Smooth muscle cell (in vitro differentiated cells): ENCODE measurements at regions not wholly inside any gene's neighbourhood (a gene's known extent, or its start where the extent isn't known, plus 50 kb on each side); places are given as distances from the start of the nearest gene placed in this dataset.

Experiments
- DNase-seq: peaks from one replicate; lab custom pipeline; 2025; ENCODE audit not compliant: unreplicated experiment; lab: John Stamatoyannopoulos, UW
- H2AFZ ChIP-seq: fragments of 200-600 bp; sonication (generic); 2 replicates; pipeline ENCODE4 v1.6.0; 2016; ENCODE audit warnings: antibody characterized with exemption, low read depth, mild to moderate bottlenecking
- H3F3A ChIP-seq: fragments of 200-600 bp; sonication (generic); 2 replicates; pipeline ENCODE4 v1.6.0; 2017; ENCODE audit warnings: antibody characterized with exemption, low read depth
- H3K27ac ChIP-seq: fragments of 200-600 bp; sonication (generic); 2 replicates; pipeline ENCODE4 v1.5.1; 2016; ENCODE audit warnings: low read depth, mild to moderate bottlenecking
- H3K27me3 ChIP-seq: fragments of 200-600 bp; sonication (generic); 2 replicates; pipeline ENCODE4 v1.6.1; 2016; ENCODE audit warnings: low read depth, mild to moderate bottlenecking
- H3K36me3 ChIP-seq: fragments of 200-600 bp; sonication (generic); 2 replicates; pipeline ENCODE4 v1.5.1; 2016; ENCODE audit warnings: low read depth
- H3K4me1 ChIP-seq: fragments of 200-600 bp; sonication (generic); 2 replicates; pipeline ENCODE4 v1.5.1; 2016; ENCODE audit warnings: low read depth
- H3K4me2 ChIP-seq: fragments of 200-600 bp; sonication (generic); 2 replicates; pipeline ENCODE4 v1.6.0; 2016; ENCODE audit warnings: mild to moderate bottlenecking
- H3K4me3 ChIP-seq: fragments of 200-600 bp; sonication (generic); 2 replicates; pipeline ENCODE4 v1.5.1; 2016; ENCODE audit warnings: mild to moderate bottlenecking
- H3K79me2 ChIP-seq: fragments of 200-600 bp; sonication (generic); 2 replicates; pipeline ENCODE4 v1.6.0; 2016; ENCODE audit warnings: low read depth, mild to moderate bottlenecking
- H3K9ac ChIP-seq: fragments of 200-600 bp; sonication (generic); 2 replicates; pipeline ENCODE4 v1.6.0; 2016; ENCODE audit warnings: low read depth
- H3K9me3 ChIP-seq: fragments of 200-600 bp; sonication (generic); replicated peaks from 2 replicates; pipeline ENCODE4 v1.5.1; 2016; ENCODE audit warnings: low read depth
- H4K20me1 ChIP-seq: fragments of 200-600 bp; sonication (generic); 2 replicates; pipeline ENCODE4 v1.6.0; 2016; ENCODE audit warnings: low read depth
- WGBS: methylation state at CpG from one replicate; pipeline ENCODE4 v1.1.7; 2016; ENCODE audit warnings: low lambda C conversion rate; 5-methylcytosine and 5-hydroxymethylcytosine counted together
- TF ChIP-seq, protein P1 (sequence below): fragments of 200-600 bp; sonication (generic); IDR thresholded peaks from 2 replicates; pipeline ENCODE4 v1.5.1; 2017; ENCODE audit warnings: borderline replicate concordance, mild to moderate bottlenecking, antibody characterized with exemption; ENCODE audit not compliant: insufficient read depth, poor library complexity, severe bottlenecking

DNA sequence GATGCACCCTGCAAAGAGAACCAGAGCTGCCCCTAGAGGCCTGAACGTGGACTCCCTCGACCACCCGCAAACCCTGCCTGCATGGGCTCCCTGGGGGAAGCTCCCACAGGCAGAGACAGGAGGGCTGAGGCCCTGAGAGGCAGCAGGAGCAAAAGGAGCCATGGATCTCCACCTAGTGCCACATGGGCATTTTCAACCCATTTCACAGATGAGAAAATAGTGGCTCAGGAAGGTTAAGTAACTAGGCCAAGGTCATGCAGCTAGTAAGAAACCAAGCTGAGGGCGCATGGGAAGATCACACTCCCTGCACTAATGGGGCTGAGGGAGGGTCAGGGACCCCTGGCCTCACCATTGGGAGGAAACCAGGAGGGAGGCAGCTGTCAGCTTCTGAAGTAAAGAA, 271.7 kb upstream of the RAB6C start:
- no peaks in the 10 kb centered on the region for H3K9me3 ChIP-seq
- TF ChIP-seq, protein P1, sequence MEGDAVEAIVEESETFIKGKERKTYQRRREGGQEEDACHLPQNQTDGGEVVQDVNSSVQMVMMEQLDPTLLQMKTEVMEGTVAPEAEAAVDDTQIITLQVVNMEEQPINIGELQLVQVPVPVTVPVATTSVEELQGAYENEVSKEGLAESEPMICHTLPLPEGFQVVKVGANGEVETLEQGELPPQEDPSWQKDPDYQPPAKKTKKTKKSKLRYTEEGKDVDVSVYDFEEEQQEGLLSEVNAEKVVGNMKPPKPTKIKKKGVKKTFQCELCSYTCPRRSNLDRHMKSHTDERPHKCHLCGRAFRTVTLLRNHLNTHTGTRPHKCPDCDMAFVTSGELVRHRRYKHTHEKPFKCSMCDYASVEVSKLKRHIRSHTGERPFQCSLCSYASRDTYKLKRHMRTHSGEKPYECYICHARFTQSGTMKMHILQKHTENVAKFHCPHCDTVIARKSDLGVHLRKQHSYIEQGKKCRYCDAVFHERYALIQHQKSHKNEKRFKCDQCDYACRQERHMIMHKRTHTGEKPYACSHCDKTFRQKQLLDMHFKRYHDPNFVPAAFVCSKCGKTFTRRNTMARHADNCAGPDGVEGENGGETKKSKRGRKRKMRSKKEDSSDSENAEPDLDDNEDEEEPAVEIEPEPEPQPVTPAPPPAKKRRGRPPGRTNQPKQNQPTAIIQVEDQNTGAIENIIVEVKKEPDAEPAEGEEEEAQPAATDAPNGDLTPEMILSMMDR: no peak
- 91% methylated on average over 4 of the region's 4 CpGs for WGBS

DNA sequence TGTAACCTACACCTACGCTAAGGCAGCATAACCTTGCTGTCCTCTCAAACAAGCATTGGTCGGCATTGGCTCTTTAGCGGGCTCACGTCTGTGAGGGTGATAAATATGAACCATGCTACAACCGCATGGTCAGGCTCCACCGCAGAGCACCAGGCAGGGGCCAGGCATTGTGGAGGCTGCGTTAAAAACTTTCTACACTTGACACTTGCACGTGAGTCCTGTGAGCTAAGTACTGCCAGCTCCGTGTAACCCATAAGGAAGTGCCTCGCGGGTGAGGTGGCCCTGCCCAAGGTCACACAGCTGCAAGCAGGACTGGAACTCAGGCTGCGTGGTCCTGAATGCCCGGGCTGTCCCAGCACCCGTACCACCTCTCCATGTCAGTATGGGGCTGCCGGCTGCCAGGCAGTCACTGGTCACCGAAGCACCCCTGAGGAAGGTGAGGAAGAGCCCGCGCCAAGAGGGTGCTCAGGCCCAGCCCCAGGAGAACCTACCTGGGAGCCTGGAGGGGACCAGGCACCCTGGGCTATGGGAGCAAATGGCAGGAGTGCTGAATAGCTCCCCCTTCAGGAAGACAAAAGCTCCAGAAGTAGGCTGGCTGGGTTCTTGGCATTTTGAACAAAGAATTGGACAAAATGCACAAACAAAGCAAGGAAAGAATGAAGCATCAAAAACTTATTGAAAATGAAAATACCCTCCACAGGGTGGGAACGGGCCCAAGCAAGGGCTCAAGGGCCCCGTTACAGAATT, 271.1 kb upstream of the RAB6C start:
- TF ChIP-seq, protein P1: no peak
- no peaks in the 10 kb centered on the region for H3K9me3 ChIP-seq
- no peak overlapping the region for H2AFZ ChIP-seq
- H3K27ac ChIP-seq: no peak overlapping the region
- no peaks in the 10 kb centered on the region for H3F3A ChIP-seq
- H4K20me1 ChIP-seq: no peaks in the 10 kb centered on the region
- no peak for DNase-seq
- no peaks in the 10 kb centered on the region for H3K27me3 ChIP-seq
- H3K4me3 ChIP-seq: no peak overlapping the region
- no peak overlapping the region for H3K4me2 ChIP-seq
- no peaks in the 10 kb centered on the region for H3K36me3 ChIP-seq
- no peak overlapping the region for H3K9ac ChIP-seq
- WGBS: 91% methylated on average over 20 of the region's 20 CpGs
- no peaks in the 10 kb centered on the region for H3K79me2 ChIP-seq
- H3K4me1 ChIP-seq: peaks cover 7% of the 10 kb centered on the region

More for the DNA sequence above, 271.7 kb upstream of the RAB6C start:
- Histone ChIP-seq H3K4me1 (peaks cover 7% of the 10 kb centered on the region), H3K4me2 (no peak overlapping the region), H4K20me1 (no peaks in the 10 kb centered on the region), H3K79me2 (no peaks in the 10 kb centered on the region), H3K4me3 (no peak overlapping the region), H3K27me3 (no peaks in the 10 kb centered on the region), H3K27ac (no peak overlapping the region), H3K9ac (no peak overlapping the region), H3F3A (no peaks in the 10 kb centered on the region), H2AFZ (no peak overlapping the region), H3K36me3 (no peaks in the 10 kb centered on the region)
- DNase-seq: no peak

DNA sequence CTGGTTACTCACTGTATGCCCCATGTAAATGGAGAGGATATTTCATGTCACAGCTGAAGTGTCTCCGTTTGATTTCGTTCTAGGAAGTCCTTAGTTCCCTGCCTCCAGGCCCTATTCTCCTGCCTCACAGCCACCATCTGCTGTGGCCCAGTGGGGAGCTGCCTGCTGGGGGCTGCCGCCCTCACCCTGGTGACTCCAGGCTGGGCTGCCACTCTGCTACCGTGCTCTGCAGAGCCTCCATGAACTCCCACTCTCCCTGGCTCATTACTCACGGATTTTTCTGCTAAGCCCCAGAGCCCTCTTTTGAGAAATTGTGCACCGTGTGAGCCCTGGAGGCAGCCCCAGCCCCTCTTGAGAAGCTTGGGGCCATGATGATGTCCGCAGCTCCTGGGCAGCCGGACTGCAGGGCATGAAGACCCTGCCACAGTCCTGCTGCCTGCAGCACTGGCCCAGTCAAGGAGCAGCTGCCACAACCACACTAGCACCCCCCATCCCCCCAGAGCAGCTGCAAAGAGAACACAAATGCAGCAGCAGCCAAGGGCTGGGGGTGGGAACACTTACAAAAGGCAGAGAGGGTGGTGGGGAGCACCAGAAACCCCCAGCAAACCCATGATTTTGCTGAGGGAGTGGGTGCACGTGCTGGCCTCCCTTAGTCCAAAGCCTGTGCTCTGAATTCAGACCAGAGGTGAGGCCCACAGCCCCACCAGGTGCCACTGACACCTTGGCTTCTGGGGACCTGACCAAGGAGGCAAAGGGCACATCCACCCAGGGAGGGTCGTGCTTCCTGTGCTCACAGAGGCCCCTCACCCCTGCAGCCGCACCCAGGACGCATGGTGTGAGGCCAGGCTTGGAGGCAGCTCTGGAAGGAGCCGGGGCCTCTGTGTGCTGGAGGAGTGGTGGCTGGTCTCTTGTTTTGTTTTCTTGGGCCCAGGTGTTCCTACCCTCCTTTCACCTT, 270.2 kb upstream of the RAB6C start:
- no peaks in the 10 kb centered on the region for H3K27me3 ChIP-seq
- H3K27ac ChIP-seq: no peak overlapping the region
- WGBS: 75% methylated on average over 13 of the region's 13 CpGs
- no peaks in the 10 kb centered on the region for H3K36me3 ChIP-seq
- H2AFZ ChIP-seq: no peak overlapping the region
- H3K9me3 ChIP-seq: no peaks in the 10 kb centered on the region
- no peaks in the 10 kb centered on the region for H4K20me1 ChIP-seq
- H3K79me2 ChIP-seq: no peaks in the 10 kb centered on the region
- TF ChIP-seq, protein P1: no peak
- no peak overlapping the region for H3K4me2 ChIP-seq
- no peak overlapping the region for H3K4me3 ChIP-seq
- peaks cover 7% of the 10 kb centered on the region for H3K4me1 ChIP-seq
- no peak for DNase-seq
- no peak overlapping the region for H3K9ac ChIP-seq
- no peaks in the 10 kb centered on the region for H3F3A ChIP-seq
